ENCODE measurements at regions not wholly inside any gene's neighbourhood (a gene's known extent, or its start where the extent isn't known, plus 50 kb on each side); places are given as distances from the start of the nearest gene placed in this dataset.

- TF ChIP-seq POLR2AphosphoS5 (IDR thresholded peaks at IDR 0.05; ENCODE audit: borderline replicate concordance, low read depth, low read length) (no peak), EZH2 (IDR thresholded peaks at IDR 0.05) (no peak), FOXP2 (optimal IDR thresholded peaks at IDR 0.05; ENCODE audit: control extremely low read depth, extremely low read length, insufficient read depth) (no peak)
Observed at GRCh38 chr4:131613086-131613823, 1535.8 kb upstream of the PCDH10 start.

Data from SK-N-MC (cell line).